Endothelial cell of umbilical vein (primary cell): ENCODE measurements at regions not wholly inside any gene's neighbourhood (a gene's known extent, or its start where the extent isn't known, plus 50 kb on each side); places are given as distances from the start of the nearest gene placed in this dataset.

ENCODE experiments used
- CTCF ChIP-seq, 2 donors: IDR thresholded peaks; 1 replicate in 1 of 2; 2 replicates in 1 of 2; pipeline ENCODE4 v1.5.1; 2011; ENCODE audit warnings: low read length in 2 of 2, mild to moderate bottlenecking in 2 of 2, moderate library complexity in 2 of 2, control low read depth in 1 of 2, inconsistent platforms in 1 of 2, low read depth in 1 of 2; ENCODE audit not compliant: insufficient read depth in 1 of 2; ENCODE audit errors: extremely low read depth in 1 of 2
- EZH2 ChIP-seq: IDR thresholded peaks from 2 replicates; pipeline ENCODE4 v1.6.1; 2012; ENCODE audit warnings: borderline replicate concordance, low read depth, mild to moderate bottlenecking, moderate library complexity, low read length, inconsistent platforms; ENCODE audit not compliant: severe bottlenecking
- POLR2AphosphoS5 ChIP-seq: IDR thresholded peaks from 2 replicates; pipeline ENCODE4 v1.6.1; 2012; ENCODE audit warnings: low read depth, mild to moderate bottlenecking, control low read depth, low read length, moderate library complexity; ENCODE audit not compliant: insufficient read depth

DNA sequence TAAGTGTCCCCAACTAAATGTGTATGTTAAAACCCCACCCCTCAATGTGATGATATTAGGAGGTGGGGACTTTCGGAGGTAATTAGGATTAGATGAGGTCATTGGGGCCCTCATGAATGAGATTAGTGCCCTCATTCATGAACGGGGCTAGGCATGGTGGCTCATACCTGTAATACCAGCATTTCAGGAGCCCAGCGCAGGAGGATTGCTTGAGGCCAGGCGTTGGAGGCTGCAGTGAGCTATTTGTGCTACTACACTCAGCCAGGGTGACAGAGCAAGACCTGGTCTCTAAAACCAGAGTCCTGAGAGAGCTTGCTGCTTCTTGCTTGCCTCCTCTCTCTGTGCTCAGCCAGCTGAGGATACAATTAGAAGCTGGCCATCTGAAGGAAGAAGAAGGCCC lies 62.1 kb upstream of the HSPA9 start:
- TF ChIP-seq POLR2AphosphoS5 (no peak), CTCF (IDR thresholded peaks at IDR 0.05; ENCODE audit: extremely low read depth in 1 of 2, insufficient read depth in 1 of 2, low read depth in 1 of 2, low read length in 2 of 2) (no peak), EZH2 (no peak)
